H1 (cell line): ENCODE measurements at regions not wholly inside any gene's neighbourhood (a gene's known extent, or its start where the extent isn't known, plus 50 kb on each side); places are given as distances from the start of the nearest gene placed in this dataset.

Experiments
- BACH1 ChIP-seq: IDR thresholded peaks from 2 replicates; pipeline ENCODE4 v1.6.1; 2012; ENCODE audit warnings: low read length, improper control_type of control experiment
- BCL11A ChIP-seq, 2 experiments: IDR thresholded peaks; one replicate each; pipeline ENCODE4 v1.6.1; 2011; ENCODE audit warnings: low read depth in 2 of 2, low read length in 2 of 2, mild to moderate bottlenecking in 2 of 2
- CHD2 ChIP-seq: IDR thresholded peaks from 2 replicates; pipeline ENCODE4 v1.6.1; 2012; ENCODE audit warnings: low read length, improper control_type of control experiment
- CTBP2 ChIP-seq: IDR thresholded peaks from 2 replicates; pipeline ENCODE4 v1.7.0; 2011; ENCODE audit warnings: borderline replicate concordance, mild to moderate bottlenecking, moderate library complexity, mixed read lengths, low read length; ENCODE audit not compliant: insufficient read depth, insufficient read length
- NANOG ChIP-seq: IDR thresholded peaks from 2 replicates; pipeline ENCODE4 v1.6.1; 2011; ENCODE audit warnings: low read length, low read depth, mild to moderate bottlenecking, inconsistent platforms; ENCODE audit not compliant: insufficient read depth, poor library complexity, severe bottlenecking
- NRF1 ChIP-seq: IDR thresholded peaks from 2 replicates; pipeline ENCODE4 v1.6.1; 2011; ENCODE audit warnings: mild to moderate bottlenecking, low read depth, low read length, improper control_type of control experiment
- POLR2A ChIP-seq, 2 experiments: IDR thresholded peaks; 1 replicate in 1 of 2; 2 replicates in 1 of 2; pipeline ENCODE4 v1.6.1; 2011; ENCODE audit warnings: low read depth in 2 of 2, low read length in 2 of 2, mild to moderate bottlenecking in 2 of 2; ENCODE audit errors: control extremely low read depth in 1 of 2
- POLR2AphosphoS5 ChIP-seq: IDR thresholded peaks from 2 replicates; pipeline ENCODE4 v1.6.1; 2011; ENCODE audit warnings: low read depth, low read length
- RFX5 ChIP-seq: IDR thresholded peaks from 2 replicates; pipeline ENCODE4 v1.6.1; 2011; ENCODE audit warnings: low read depth, low read length, improper control_type of control experiment, borderline replicate concordance
- RNF2 ChIP-seq: fragments of 200-900, 300-1000 bp; sonication (generic); IDR thresholded peaks from 2 replicates; pipeline ENCODE4 v1.7.1; 2016; ENCODE audit warnings: borderline replicate concordance, low read depth, mild to moderate bottlenecking, antibody characterized with exemption, low read length; ENCODE audit not compliant: poor library complexity, severe bottlenecking; ENCODE audit errors: missing control alignments
- RXRA ChIP-seq: IDR thresholded peaks from 2 replicates; pipeline ENCODE4 v1.6.1; 2011; ENCODE audit warnings: low read depth, mild to moderate bottlenecking, low read length, moderate library complexity; ENCODE audit not compliant: insufficient read depth
- SIX5 ChIP-seq: IDR thresholded peaks from 2 replicates; pipeline ENCODE4 v1.6.1; 2011; ENCODE audit warnings: mild to moderate bottlenecking, low read depth, low read length
- SP1 ChIP-seq: IDR thresholded peaks from 2 replicates; pipeline ENCODE4 v1.6.1; 2011; ENCODE audit warnings: low read depth, low read length
- SRF ChIP-seq: IDR thresholded peaks from 2 replicates; pipeline ENCODE4 v1.6.1; 2011; ENCODE audit warnings: mild to moderate bottlenecking, low read depth, low read length, moderate library complexity
- TF ChIP-seq, protein P1 (sequence below): IDR thresholded peaks from 2 replicates; pipeline ENCODE4 v1.6.1; 2012; ENCODE audit warnings: inconsistent platforms
- TF ChIP-seq, protein P2 (sequence below): IDR thresholded peaks from 2 replicates; pipeline ENCODE4 v1.6.1; 2011; ENCODE audit warnings: low read length, improper control_type of control experiment

DNA sequence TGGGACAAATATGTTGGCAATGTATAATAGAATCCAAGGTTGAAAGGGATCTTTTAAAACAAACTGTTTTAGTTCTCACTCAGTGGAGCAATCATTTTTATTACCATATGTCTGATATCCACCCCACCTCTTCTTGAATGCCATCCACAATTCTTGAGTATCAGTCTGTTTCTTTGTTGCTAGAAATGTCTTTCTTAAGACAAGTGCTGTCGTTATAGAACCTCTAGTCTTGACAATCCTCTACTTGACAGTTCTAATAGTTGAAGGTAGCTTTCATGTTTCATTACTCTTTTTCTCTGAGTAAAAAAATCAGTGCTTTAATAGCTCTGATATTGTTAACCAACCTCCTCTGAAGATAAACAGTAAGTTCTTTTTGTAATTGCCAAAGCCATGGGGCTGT lies 737.9 kb downstream of the MECOM start (continued):
- TF ChIP-seq SRF (no peak), CHD2 (no peak), NANOG (no peak), RFX5 (no peak), BACH1 (no peak), POLR2A (IDR thresholded peaks at IDR 0.05; ENCODE audit: control extremely low read depth in 1 of 2, low read depth in 2 of 2, low read length in 2 of 2) (no peak), CTBP2 (no peak), NRF1 (no peak), RNF2 (no peak), SP1 (no peak), RXRA (no peak), POLR2AphosphoS5 (no peak), BCL11A (IDR thresholded peaks at IDR 0.05; ENCODE audit: low read depth in 2 of 2, low read length in 2 of 2) (no peak), SIX5 (no peak)
- TF ChIP-seq, protein P1, sequence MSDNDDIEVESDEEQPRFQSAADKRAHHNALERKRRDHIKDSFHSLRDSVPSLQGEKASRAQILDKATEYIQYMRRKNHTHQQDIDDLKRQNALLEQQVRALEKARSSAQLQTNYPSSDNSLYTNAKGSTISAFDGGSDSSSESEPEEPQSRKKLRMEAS = no peak
- TF ChIP-seq, protein P2, sequence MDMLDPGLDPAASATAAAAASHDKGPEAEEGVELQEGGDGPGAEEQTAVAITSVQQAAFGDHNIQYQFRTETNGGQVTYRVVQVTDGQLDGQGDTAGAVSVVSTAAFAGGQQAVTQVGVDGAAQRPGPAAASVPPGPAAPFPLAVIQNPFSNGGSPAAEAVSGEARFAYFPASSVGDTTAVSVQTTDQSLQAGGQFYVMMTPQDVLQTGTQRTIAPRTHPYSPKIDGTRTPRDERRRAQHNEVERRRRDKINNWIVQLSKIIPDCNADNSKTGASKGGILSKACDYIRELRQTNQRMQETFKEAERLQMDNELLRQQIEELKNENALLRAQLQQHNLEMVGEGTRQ = no peak
